ENCODE measurements at regions not wholly inside any gene's neighbourhood (a gene's known extent, or its start where the extent isn't known, plus 50 kb on each side); places are given as distances from the start of the nearest gene placed in this dataset.

DNA sequence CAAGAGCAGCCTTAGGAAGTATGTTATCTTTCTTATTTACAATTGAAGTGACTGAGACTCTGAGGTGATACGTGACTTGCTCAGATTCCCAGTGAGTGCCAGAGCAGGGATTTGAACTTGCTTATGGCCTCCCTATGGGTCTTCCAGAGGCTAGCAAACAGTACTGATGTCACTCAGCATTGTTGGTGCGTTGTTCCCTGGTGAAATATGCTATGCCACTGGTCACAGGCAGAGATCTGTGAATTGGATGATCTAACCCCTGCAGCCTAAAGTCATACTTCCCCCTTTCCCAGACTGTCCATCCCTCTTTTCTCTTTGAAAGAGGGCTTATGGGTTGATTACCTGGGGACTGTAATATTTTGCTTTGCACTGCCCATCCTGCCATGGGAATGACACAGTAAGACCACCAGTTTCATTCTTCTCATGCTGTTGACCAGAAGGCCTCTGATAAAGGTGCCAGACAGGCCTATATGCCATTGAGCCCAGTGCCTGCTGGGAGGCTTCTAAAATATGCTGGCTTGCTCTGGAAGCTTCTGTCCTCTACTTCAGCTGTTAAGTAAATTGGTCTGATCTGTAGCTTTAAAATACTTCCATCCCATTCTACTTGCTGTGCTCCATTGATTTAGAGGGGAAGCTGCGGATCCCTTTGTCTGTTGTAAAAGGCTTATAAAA, 152.2 kb upstream of the E2F8 start:
- no peak for DNase-seq

- DNase-seq: no peak
Measured at GRCh38 chr11:19392321-19392720, 151.6 kb upstream of the E2F8 start.

- no peak for DNase-seq
Measured at GRCh38 chr11:19391652-19392051, 150.9 kb upstream of the E2F8 start.

GRCh38 chr11:19391026-19391425, 150.3 kb upstream of the E2F8 start:
- no peak for DNase-seq

DNA sequence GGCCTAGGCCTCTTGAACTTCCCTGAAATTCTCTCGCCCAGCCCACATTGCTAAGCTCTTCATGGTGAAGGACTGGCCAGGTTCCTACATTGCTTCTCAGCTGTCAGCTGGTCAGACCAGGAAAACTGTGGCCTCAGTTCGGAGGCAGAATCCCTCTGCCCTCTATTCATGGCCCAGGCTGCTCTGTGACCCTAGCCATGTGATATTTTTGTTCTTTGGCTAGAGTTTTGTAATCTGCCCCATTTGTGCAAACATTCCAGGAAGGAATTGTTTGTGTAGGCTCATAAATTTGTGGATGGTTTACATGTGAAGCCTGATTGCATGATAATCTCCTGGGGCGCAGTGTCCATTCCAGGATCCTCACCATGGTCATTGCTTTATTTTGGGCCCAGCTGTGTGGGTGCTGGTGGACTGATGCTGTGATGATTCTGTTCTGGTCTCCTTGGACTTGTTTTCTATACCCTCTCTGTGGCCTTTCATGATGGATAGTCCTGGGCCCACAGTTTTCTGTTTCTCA, 149.1 kb upstream of the E2F8 start:
- DNase-seq: no peak

DNA sequence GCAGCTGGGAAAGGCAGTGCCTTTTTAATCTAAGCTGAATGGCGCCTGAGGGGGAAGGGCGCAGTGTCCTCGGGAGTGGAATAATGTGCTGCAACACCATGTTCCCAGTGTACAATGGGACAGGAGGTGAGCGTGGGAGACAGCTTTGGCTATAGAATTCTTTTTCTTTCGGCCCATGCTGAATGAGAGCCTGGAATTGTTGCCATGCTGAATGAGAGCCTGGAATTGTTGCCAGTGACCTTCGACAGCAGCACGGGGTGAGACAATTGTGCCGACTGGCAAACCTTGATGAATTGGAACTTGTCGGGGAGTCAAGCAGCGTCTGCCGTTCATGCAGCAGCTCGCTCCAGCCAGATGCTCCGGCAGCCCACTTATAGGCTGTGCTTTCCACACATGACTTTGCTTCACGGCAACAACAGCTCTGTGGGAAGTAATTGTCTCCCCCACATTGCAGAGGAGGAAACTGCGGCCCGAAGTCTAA, 141.4 kb upstream of the E2F8 start:
- DNase-seq: no peak

DNA sequence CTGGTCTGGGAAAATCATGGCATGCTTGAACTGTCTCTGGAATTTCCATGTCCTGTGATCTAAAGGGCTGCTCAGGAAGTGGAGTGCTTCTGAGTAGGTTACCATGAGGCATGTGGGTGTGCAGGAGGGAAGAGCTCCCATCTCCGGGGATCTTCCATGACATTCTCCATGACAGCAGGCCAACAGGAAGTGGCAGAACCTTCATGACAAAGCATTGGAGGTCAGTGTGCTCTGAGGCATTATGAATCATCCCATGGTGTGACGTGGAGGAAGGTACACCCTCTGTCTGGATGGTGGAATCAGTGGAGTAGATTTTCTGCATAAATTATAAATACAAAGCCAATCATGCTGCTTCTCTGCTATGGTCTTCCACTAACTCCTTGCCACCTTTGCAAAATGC, 139.6 kb upstream of the E2F8 start:
- no peak for DNase-seq

DNA sequence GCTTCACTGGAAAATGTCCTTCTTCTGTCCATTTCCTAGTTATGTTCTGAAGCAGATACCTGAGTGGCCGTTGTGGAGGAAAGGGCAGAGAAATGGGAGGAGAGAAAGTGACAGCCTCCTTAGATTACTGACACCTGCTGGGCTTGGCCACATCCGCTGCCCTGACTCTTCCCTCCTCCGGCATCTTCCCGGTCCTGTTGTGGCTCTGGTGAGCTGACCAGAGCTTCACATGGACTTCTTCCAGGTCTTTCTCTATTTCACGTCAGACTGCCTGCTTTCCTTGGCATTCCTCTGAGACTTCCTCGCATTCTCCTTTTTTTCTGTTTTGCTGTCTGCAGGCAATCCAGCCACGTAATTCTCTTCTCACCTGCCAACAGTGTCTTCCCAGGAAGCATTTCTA, 138.7 kb upstream of the E2F8 start:
- DNase-seq: no peak

- DNase-seq: no peak
Measured at GRCh38 chr11:19378814-19379213, 138.1 kb upstream of the E2F8 start.

DNA sequence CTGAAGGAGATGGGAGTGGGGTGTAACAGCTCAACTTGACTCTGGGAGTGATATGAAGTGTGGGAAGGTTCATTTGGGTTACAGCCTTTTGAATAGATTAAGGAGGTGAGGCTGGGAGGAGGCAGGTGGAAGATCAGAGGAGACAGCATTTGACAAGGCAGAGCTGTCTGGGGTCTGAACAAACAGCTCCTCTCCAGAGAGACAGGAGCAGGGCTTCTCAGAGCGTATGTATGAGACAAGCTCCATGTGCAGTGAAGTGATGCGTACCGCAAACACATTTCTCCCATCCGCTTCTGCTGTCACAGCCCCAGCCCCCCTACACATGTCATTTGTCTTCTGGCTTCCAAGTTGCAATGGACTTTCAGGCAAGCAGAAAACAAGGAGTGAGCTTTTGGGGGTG, 137.1 kb upstream of the E2F8 start:
- DNase-seq: no peak

- no peak for DNase-seq
Measured at GRCh38 chr11:19375440-19375839, 134.7 kb upstream of the E2F8 start.

GRCh38 chr11:19374151-19374569, 133.4 kb upstream of the E2F8 start:
- no peak for DNase-seq

DNA sequence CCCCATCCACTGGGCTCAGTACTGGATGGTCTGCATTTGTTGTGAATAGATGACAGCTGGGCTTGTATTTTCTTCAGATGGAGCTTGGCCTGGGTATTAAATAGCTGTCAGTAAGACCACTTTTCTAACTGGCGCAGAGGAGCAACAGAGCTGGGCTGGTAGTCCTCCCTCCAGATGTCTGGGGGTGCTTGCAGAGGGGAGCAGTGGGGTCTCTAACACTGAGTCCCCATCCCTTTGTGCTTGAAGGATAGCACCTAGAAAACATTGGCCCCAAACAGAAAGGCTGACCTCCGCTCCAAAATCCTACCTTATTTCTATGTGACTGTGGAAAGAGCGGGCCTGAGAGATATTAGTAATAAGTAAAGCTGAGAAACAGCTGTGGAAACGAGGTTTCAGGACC, 131.6 kb upstream of the E2F8 start:
- no peak for DNase-seq

GRCh38 chr11:19370100-19370861, 129.5 kb upstream of the E2F8 start:
- DNase-seq: no peak

GRCh38 chr11:19368726-19369375, 128.1 kb upstream of the E2F8 start:
- DNase-seq: no peak

- DNase-seq: no peak
Measured at GRCh38 chr11:19366992-19367709, 126.4 kb upstream of the E2F8 start.

GRCh38 chr11:19365743-19366410, 125.1 kb upstream of the E2F8 start:
- DNase-seq: no peak

DNA sequence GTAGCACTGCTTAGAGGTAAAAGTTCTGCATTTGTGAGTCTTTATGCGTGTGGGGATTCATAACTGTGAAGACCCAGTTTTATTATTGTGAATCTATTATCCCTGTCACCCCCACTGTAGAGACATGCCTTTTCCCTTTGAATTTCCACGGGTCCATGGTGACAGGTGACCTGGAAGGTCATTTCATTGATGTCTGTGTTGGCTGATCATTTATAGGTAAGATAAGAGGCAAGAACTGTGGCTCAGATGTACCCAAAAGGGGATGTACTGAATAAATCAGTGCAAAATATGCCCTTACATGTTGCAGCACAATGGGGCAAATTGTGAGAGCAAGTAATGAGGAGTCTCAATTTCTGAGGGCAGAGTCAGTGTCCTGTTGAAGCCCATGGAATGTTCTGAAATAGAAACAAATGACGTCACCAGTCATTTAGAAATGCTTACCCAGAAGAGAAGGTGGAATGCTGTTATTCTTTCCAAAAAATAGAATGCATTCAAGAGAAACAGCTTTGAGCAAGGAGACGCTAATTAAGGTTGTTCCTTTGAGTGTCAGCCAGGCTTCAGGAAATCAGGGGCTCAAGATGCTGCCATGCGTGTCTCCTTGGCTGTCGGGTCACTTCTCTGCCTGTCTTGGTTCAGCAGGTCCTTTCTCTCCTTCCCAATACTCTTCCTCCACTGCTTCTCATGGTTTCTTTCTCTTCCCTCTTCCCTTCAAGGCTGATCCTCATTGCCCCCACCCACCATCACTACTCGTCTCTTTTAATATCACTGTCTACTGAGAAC, 118.7 kb upstream of the E2F8 start:
- DNase-seq: no peak

DNA sequence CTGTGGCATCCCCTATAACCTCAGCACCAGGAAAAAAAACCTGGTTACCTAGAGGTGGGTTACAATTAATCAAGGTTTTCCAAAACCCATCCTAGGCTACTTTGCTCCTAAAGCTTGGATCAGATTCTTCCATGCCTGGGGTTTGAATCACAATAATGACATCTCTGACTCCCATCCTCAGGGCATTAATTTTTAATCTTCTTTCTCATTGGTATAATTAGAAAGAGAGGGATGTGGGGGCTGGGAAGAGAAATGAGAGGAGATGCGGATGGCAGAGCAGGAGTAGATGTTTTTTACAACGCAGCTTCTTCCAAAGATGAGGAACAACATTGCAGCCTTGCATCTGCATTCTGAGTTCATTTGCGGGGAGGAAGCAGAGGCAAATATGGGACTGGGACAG, 117.2 kb upstream of the E2F8 start:
- no peak for DNase-seq

- no peak for DNase-seq
Measured at GRCh38 chr11:19355601-19356000, 114.9 kb upstream of the E2F8 start.

DNA sequence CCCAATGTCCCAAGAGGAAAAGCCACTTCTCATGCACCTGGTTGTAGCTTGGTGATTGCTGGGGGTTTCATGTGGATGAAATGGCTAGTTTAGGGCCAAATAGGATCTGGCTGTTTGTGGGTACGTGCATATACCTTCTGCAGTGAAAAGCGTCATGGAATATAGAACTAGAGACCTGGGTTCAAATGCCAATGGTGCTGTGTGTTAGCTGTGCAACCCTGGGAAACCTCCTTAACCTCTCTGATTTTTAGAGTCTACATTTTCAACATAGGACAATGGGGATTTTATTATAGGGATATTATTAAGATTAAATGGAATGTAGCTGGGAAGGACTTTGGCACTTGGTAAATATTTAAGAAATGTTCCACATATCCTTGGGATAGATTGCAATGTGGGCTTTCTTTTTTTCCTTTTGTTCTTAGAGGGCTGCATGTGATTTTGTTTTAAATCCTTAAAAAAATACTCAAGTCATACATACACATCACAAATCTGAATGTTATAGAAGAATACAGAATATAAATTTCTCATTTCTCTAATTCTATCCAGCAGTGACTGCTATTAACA, 112.6 kb upstream of the E2F8 start:
- DNase-seq: no peak

All from CD4-positive, alpha-beta T cell treated with Interleukin-17A for 1 hour (primary cell).